ENCODE measurements at regions not wholly inside any gene's neighbourhood (a gene's known extent, or its start where the extent isn't known, plus 50 kb on each side); places are given as distances from the start of the nearest gene placed in this dataset.

DNA sequence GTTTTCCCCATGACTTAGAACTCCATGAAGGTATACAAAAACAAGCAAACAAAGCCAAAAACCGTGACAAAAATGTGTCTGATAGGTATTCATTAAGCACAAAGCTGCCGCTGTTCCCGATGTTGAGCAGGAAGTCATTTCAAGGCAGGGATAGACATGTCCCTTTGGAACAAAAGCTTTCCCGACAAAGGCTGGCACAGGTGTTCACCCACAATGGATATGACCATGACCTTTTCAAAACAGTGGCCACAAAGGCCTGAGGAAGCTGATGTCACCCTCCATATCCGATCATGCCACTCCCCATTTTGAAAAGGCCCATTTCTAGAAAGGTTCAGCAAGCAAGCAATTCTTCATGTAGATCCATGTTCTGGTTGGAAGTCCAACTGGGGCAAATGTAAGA is 279.1 kb downstream of the BTG1 start:
- intact Hi-C loops (cut with DNase I): no loop called here
- DNase-seq: no peak

DNA sequence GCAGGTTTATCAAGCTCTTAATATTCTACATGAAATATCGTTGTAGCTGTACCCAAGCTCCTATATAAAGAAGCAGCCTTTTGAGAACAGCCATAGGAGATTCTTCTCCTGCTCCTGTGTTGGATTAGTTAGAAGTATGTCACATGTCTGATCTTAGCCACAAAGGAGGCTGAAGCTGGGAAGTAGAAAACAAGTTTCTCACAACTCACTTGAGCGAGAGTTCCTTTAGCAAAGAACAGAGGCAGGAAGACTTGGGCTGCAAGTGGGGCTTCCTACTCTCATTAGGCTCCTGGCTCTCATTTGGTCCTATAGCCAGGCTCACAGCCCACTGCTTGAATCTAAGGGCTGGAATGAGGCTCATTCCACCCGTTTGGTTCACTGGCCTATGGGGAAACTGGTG is 281.9 kb downstream of the BTG1 start:
- intact Hi-C loops (cut with DNase I): no loop called here
- TF ChIP-seq, protein P1, sequence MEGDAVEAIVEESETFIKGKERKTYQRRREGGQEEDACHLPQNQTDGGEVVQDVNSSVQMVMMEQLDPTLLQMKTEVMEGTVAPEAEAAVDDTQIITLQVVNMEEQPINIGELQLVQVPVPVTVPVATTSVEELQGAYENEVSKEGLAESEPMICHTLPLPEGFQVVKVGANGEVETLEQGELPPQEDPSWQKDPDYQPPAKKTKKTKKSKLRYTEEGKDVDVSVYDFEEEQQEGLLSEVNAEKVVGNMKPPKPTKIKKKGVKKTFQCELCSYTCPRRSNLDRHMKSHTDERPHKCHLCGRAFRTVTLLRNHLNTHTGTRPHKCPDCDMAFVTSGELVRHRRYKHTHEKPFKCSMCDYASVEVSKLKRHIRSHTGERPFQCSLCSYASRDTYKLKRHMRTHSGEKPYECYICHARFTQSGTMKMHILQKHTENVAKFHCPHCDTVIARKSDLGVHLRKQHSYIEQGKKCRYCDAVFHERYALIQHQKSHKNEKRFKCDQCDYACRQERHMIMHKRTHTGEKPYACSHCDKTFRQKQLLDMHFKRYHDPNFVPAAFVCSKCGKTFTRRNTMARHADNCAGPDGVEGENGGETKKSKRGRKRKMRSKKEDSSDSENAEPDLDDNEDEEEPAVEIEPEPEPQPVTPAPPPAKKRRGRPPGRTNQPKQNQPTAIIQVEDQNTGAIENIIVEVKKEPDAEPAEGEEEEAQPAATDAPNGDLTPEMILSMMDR (IDR thresholded peaks at IDR 0.05): no peak
- TF ChIP-seq POLR2A (IDR thresholded peaks at IDR 0.05) (no peak), EP300 (IDR thresholded peaks at IDR 0.05) (no peak), POLR2AphosphoS5 (IDR thresholded peaks at IDR 0.05) (no peak)
- Histone ChIP-seq H3K4me1 (no peaks in the 10 kb centered on the region), H3K36me3 (no peaks in the 10 kb centered on the region), H3K9me3 (no peaks in the 10 kb centered on the region), H3K4me3 (no peak overlapping the region), H3K27me3 (no peaks in the 10 kb centered on the region), H3K27ac (no peak overlapping the region)
- 86% methylated on average over 3 of the region's 3 CpGs for WGBS, 2 donors
- no peak for DNase-seq

More for the DNA sequence above, 279.1 kb downstream of the BTG1 start:
- Histone ChIP-seq H3K4me1 (no peaks in the 10 kb centered on the region), H3K36me3 (no peaks in the 10 kb centered on the region), H3K4me3 (no peak overlapping the region), H3K9me3 (no peaks in the 10 kb centered on the region), H3K27ac (no peak overlapping the region), H3K27me3 (no peaks in the 10 kb centered on the region)
- TF ChIP-seq, protein P1 (IDR thresholded peaks at IDR 0.05): no peak
- TF ChIP-seq POLR2AphosphoS5 (IDR thresholded peaks at IDR 0.05) (no peak), EP300 (IDR thresholded peaks at IDR 0.05) (no peak), POLR2A (IDR thresholded peaks at IDR 0.05) (no peak)
- 93 to 98% methylated on average over 5 of the region's 5 CpGs for WGBS, 2 donors

DNA sequence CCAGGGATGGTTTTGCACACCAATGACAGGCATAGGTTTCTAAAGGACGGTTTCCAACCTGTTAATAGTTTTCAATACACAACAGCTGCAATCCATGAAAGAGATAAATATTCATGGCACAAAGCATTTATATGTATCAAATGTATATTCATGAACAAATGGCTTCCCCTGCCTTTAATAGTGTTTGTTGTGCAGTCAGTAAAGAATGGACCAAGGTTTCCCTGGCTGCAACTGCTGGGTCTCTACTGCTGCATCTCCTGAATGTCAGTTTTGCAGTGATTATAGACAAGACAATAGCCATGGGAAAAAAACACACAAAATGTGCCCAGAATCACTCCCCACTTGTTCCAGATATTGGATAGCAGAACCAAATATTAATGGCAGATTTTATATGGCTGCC is 284.1 kb downstream of the BTG1 start:
- Histone ChIP-seq H3K9me3 (no peaks in the 10 kb centered on the region), H3K27ac (no peak overlapping the region), H3K27me3 (no peaks in the 10 kb centered on the region), H3K4me1 (no peaks in the 10 kb centered on the region), H3K4me3 (no peak overlapping the region), H3K36me3 (no peaks in the 10 kb centered on the region)
- DNase-seq: no peak
- TF ChIP-seq, protein P1 (IDR thresholded peaks at IDR 0.05): no peak
- TF ChIP-seq POLR2AphosphoS5 (IDR thresholded peaks at IDR 0.05) (no peak), EP300 (IDR thresholded peaks at IDR 0.05) (no peak)
- intact Hi-C loops (cut with DNase I): no loop called here
- 83 to 93% methylated on average over 1 of the region's 1 CpG for WGBS, 2 donors

GRCh38 chr12:91859347-91859746 is 286.3 kb downstream of the BTG1 start:
- WGBS, 2 donors: 97 to 98% methylated on average over 2 of the region's 2 CpGs
- no peak for DNase-seq
- H3K27ac ChIP-seq: no peak overlapping the region
- H3K4me1 ChIP-seq: peaks cover 0 to 11% (median 3%) of the 10 kb centered on the region in 4 donors
- TF ChIP-seq EP300 (IDR thresholded peaks at IDR 0.05): no peak
- TF ChIP-seq, protein P1 (IDR thresholded peaks at IDR 0.05): no peak
- TF ChIP-seq POLR2AphosphoS5 (IDR thresholded peaks at IDR 0.05): no peak
- TF ChIP-seq POLR2A (IDR thresholded peaks at IDR 0.05): no peak
- H3K4me3 ChIP-seq: no peak overlapping the region
- H3K36me3 ChIP-seq: no peaks in the 10 kb centered on the region
- no peaks in the 10 kb centered on the region for H3K9me3 ChIP-seq
- intact Hi-C loops (cut with DNase I): no loop called here
- no peaks in the 10 kb centered on the region for H3K27me3 ChIP-seq

- no peak overlapping the region for H3K4me3 ChIP-seq
- no peaks in the 10 kb centered on the region for H3K27me3 ChIP-seq
- no peaks in the 10 kb centered on the region for H3K9me3 ChIP-seq
- H3K36me3 ChIP-seq: no peaks in the 10 kb centered on the region
- no peak for DNase-seq
- 95 to 97% methylated on average over 3 of the region's 3 CpGs for WGBS, 2 donors
- TF ChIP-seq POLR2AphosphoS5 (IDR thresholded peaks at IDR 0.05): no peak
- no peak for TF ChIP-seq POLR2A (IDR thresholded peaks at IDR 0.05)
- no peak for TF ChIP-seq EP300 (IDR thresholded peaks at IDR 0.05)
- TF ChIP-seq, protein P1 (IDR thresholded peaks at IDR 0.05): no peak
- intact Hi-C loops (cut with DNase I): no loop called here
- no peak overlapping the region for H3K27ac ChIP-seq
- H3K4me1 ChIP-seq: peaks cover 0 to 11% (median 3%) of the 10 kb centered on the region in 4 donors
Measured at GRCh38 chr12:91857813-91858542, 287.7 kb downstream of the BTG1 start.

Measured in sigmoid colon (tissue), 6 donors.